ENCODE measurements at regions not wholly inside any gene's neighbourhood (a gene's known extent, or its start where the extent isn't known, plus 50 kb on each side); places are given as distances from the start of the nearest gene placed in this dataset.
"Not testable (repeated sequence)": the region's sequence is repeated elsewhere in the genome, so short reads cannot be mapped to it uniquely, and the experiment has no call there.

GRCh38 chr2:58757971-58758370, 516.8 kb upstream of the FANCL start:
- Mint-ChIP-seq H3K4me1 (no peaks in the 10 kb centered on the region), H3K36me3 (ENCODE audit: low read depth) (no peaks in the 10 kb centered on the region), H3K27ac (no peak overlapping the region), H3K27me3 (no peaks in the 10 kb centered on the region), H3K9me3 (ENCODE audit: low read depth) (no peaks in the 10 kb centered on the region), H3K4me3 (no peak overlapping the region)
- ATAC-seq (no peak), DNase-seq (no peak)
- ChIA-PET CTCF (no interaction called here), POLR2A (no interaction called here)
- intact Hi-C loops (cut with DNase I, micrococcal nuclease), result no loop called here

- no peaks in the 10 kb centered on the region for H3K36me3 Mint-ChIP-seq (ENCODE audit: low read depth)
- H3K27me3 Mint-ChIP-seq, result no peaks in the 10 kb centered on the region
- intact Hi-C loops (cut with DNase I, micrococcal nuclease), result no loop called here
- H3K4me3 Mint-ChIP-seq, result no peak overlapping the region
- no peaks in the 10 kb centered on the region for H3K4me1 Mint-ChIP-seq
- DNase-seq (no peak), ATAC-seq (no peak)
- H3K27ac Mint-ChIP-seq, result no peak overlapping the region
- H3K9me3 Mint-ChIP-seq (ENCODE audit: low read depth), result no peaks in the 10 kb centered on the region
- ChIA-PET POLR2A (interaction anchor here (0.7 kb wide), 1 partner anchor 22 kb away, joined by 3 read pairs; no protein-coding TSS in a partner anchor), CTCF (no interaction called here)
Observed at GRCh38 chr2:58756336-58756735, 515.2 kb upstream of the FANCL start.

- H3K36me3 Mint-ChIP-seq (ENCODE audit: low read depth); H3K27ac Mint-ChIP-seq; POLR2A ChIA-PET; H3K4me3 Mint-ChIP-seq; H3K4me1 Mint-ChIP-seq; intact Hi-C loops (cut with DNase I, micrococcal nuclease); H3K27me3 Mint-ChIP-seq; DNase-seq; CTCF ChIA-PET; ATAC-seq; H3K9me3 Mint-ChIP-seq (ENCODE audit: low read depth): not testable (repeated sequence)
Observed at GRCh38 chr2:58752507-58752906, 511.4 kb upstream of the FANCL start.

- H3K4me1 Mint-ChIP-seq; ATAC-seq; H3K27me3 Mint-ChIP-seq; H3K9me3 Mint-ChIP-seq (ENCODE audit: low read depth); H3K4me3 Mint-ChIP-seq; H3K27ac Mint-ChIP-seq; intact Hi-C loops (cut with DNase I, micrococcal nuclease); H3K36me3 Mint-ChIP-seq (ENCODE audit: low read depth); POLR2A ChIA-PET; DNase-seq: not testable (repeated sequence)
- CTCF ChIA-PET, result interaction anchor here (0.7 kb wide), 1 partner anchor 67 kb away, joined by 3 read pairs; no protein-coding TSS in a partner anchor
Observed at GRCh38 chr2:58751676-58752075, 510.6 kb upstream of the FANCL start.

GRCh38 chr2:58749041-58749440, 507.9 kb upstream of the FANCL start:
- Mint-ChIP-seq H3K27ac (no peak overlapping the region), H3K36me3 (ENCODE audit: low read depth) (no peaks in the 10 kb centered on the region), H3K27me3 (no peaks in the 10 kb centered on the region), H3K4me3 (no peak overlapping the region), H3K4me1 (no peaks in the 10 kb centered on the region), H3K9me3 (ENCODE audit: low read depth) (no peaks in the 10 kb centered on the region)
- ChIA-PET CTCF (no interaction called here), POLR2A (no interaction called here)
- intact Hi-C loops (cut with DNase I, micrococcal nuclease), result no loop called here
- no peak for ATAC-seq
- DNase-seq, result no peak

- DNase-seq; ATAC-seq; H3K36me3 Mint-ChIP-seq (ENCODE audit: low read depth); H3K4me3 Mint-ChIP-seq; H3K27me3 Mint-ChIP-seq; POLR2A ChIA-PET; H3K9me3 Mint-ChIP-seq (ENCODE audit: low read depth); intact Hi-C loops (cut with DNase I, micrococcal nuclease); H3K27ac Mint-ChIP-seq; H3K4me1 Mint-ChIP-seq: not testable (repeated sequence)
- CTCF ChIA-PET, result interaction anchor here (0.8 kb wide), 1 partner anchor 1872 kb away, joined by 4 read pairs; no protein-coding TSS in a partner anchor
Observed at GRCh38 chr2:58745334-58745733, 504.2 kb upstream of the FANCL start.

GRCh38 chr2:58740426-58740825, 499.3 kb upstream of the FANCL start:
- CTCF ChIA-PET, result no interaction called here
- intact Hi-C loops (cut with DNase I, micrococcal nuclease), result no loop called here
- H3K4me1 Mint-ChIP-seq, result no peaks in the 10 kb centered on the region
- H3K27me3 Mint-ChIP-seq, result peaks cover 2% of the 10 kb centered on the region
- H3K4me3 Mint-ChIP-seq, result no peak overlapping the region
- H3K9me3 Mint-ChIP-seq (ENCODE audit: low read depth), result no peaks in the 10 kb centered on the region
- H3K36me3 Mint-ChIP-seq (ENCODE audit: low read depth), result no peaks in the 10 kb centered on the region
- no peak for ATAC-seq
- H3K27ac Mint-ChIP-seq, result no peak overlapping the region
- no peak for DNase-seq
- POLR2A ChIA-PET, result no interaction called here

- POLR2A ChIA-PET, result no interaction called here
- no peak for ATAC-seq
- no peak overlapping the region for H3K27ac Mint-ChIP-seq
Observed at GRCh38 chr2:58739033-58739432, 497.9 kb upstream of the FANCL start.

GRCh38 chr2:58734365-58734764, 493.2 kb upstream of the FANCL start:
- CTCF ChIA-PET, result no interaction called here
- Mint-ChIP-seq H3K27ac (no peak overlapping the region), H3K27me3 (peaks cover 2% of the 10 kb centered on the region), H3K36me3 (ENCODE audit: low read depth) (no peaks in the 10 kb centered on the region), H3K9me3 (ENCODE audit: low read depth) (no peaks in the 10 kb centered on the region), H3K4me1 (peaks cover 3% of the 10 kb centered on the region), H3K4me3 (no peak overlapping the region)
- no peak for DNase-seq
- intact Hi-C loops (cut with DNase I, micrococcal nuclease), result no loop called here
- no peak for ATAC-seq
- POLR2A ChIA-PET, result interaction anchor here (0.6 kb wide), 1 partner anchor 22 kb away, joined by 3 read pairs; no protein-coding TSS in a partner anchor

More at GRCh38 chr2:58739033-58739432, 497.9 kb upstream of the FANCL start:
- Mint-ChIP-seq H3K9me3 (ENCODE audit: low read depth) (no peaks in the 10 kb centered on the region), H3K36me3 (ENCODE audit: low read depth) (no peaks in the 10 kb centered on the region), H3K4me1 (no peaks in the 10 kb centered on the region), H3K27me3 (peaks cover 2% of the 10 kb centered on the region), H3K4me3 (no peak overlapping the region)
- CTCF ChIA-PET, result no interaction called here
- intact Hi-C loops (cut with DNase I, micrococcal nuclease), result no loop called here
- DNase-seq, result no peak

GRCh38 chr2:58732999-58733398, 491.9 kb upstream of the FANCL start:
- Mint-ChIP-seq H3K36me3 (ENCODE audit: low read depth) (no peaks in the 10 kb centered on the region), H3K4me1 (peaks cover 3% of the 10 kb centered on the region), H3K9me3 (ENCODE audit: low read depth) (no peaks in the 10 kb centered on the region), H3K27ac (no peak overlapping the region), H3K27me3 (peaks cover under 1% of the 10 kb centered on the region), H3K4me3 (no peak overlapping the region)
- ChIA-PET CTCF (no interaction called here), POLR2A (no interaction called here)
- DNase-seq (no peak), ATAC-seq (no peak)
- intact Hi-C loops (cut with DNase I, micrococcal nuclease), result no loop called here

GRCh38 chr2:58731488-58731869, 490.4 kb upstream of the FANCL start:
- H3K4me1 Mint-ChIP-seq, result peaks cover 3% of the 10 kb centered on the region
- intact Hi-C loops (cut with DNase I, micrococcal nuclease), result no loop called here
- POLR2A ChIA-PET, result no interaction called here
- no peak for DNase-seq
- H3K36me3 Mint-ChIP-seq (ENCODE audit: low read depth), result no peaks in the 10 kb centered on the region
- CTCF ChIA-PET, result no interaction called here
- no peak overlapping the region for H3K27ac Mint-ChIP-seq
- no peaks in the 10 kb centered on the region for H3K9me3 Mint-ChIP-seq (ENCODE audit: low read depth)
- no peak for ATAC-seq
- H3K27me3 Mint-ChIP-seq, result no peaks in the 10 kb centered on the region
- H3K4me3 Mint-ChIP-seq, result no peak overlapping the region

GRCh38 chr2:58730764-58731487, 489.8 kb upstream of the FANCL start:
- Mint-ChIP-seq H3K4me3 (no peak overlapping the region), H3K27me3 (no peaks in the 10 kb centered on the region), H3K36me3 (ENCODE audit: low read depth) (no peaks in the 10 kb centered on the region), H3K27ac (no peak overlapping the region), H3K4me1 (peaks cover 3% of the 10 kb centered on the region), H3K9me3 (ENCODE audit: low read depth) (no peaks in the 10 kb centered on the region)
- ATAC-seq, result no peak
- CTCF ChIA-PET, result no interaction called here
- POLR2A ChIA-PET, result no interaction called here
- intact Hi-C loops (cut with DNase I, micrococcal nuclease), result no loop called here
- no peak for DNase-seq
